ENCODE measurements at regions not wholly inside any gene's neighbourhood (a gene's known extent, or its start where the extent isn't known, plus 50 kb on each side); places are given as distances from the start of the nearest gene placed in this dataset.

DNA sequence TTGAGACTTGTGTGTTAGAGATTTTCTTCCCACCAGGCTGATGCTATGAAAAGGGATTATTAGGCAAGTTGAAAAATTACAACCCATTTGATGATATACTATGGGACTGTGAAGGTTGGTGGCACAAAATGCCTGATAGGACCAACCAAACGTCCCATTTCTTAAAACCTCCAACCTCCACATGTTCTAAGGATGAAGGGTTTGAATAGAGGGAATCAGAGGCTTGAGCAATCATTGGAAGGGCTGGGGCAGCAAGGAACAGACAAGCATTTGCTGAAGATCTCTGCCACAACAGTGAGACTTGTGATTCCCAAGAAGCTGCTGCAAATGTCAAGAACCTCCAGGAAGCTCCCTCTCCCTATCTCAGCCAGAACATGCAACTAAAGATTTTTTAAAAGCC, 283.1 kb downstream of the ELAVL2 start:
- no CpG with 5 or more reads among the region's 1 CpG for WGBS, 2 experiments (ENCODE audit: extremely low coverage in 2 of 2, insufficient read length in 1 of 2)

More for the DNA sequence above, 283.1 kb downstream of the ELAVL2 start:
- Histone ChIP-seq H3K9me1 (ENCODE audit: insufficient read depth, low read length) (no peaks in the 10 kb centered on the region), H3K27ac (ENCODE audit: insufficient read depth, low read length) (no peak overlapping the region), H2BK15ac (ENCODE audit: low read depth, low read length) (no peak overlapping the region), H3K4ac (ENCODE audit: low read depth, low read length) (no peak overlapping the region), H4K20me1 (ENCODE audit: insufficient read depth, low read length) (no peaks in the 10 kb centered on the region), H3K79me1 (ENCODE audit: low read depth in 1 of 2, low read length in 2 of 2) (no peaks in the 10 kb centered on the region), H2AK9ac (replicated peaks; ENCODE audit: low read depth, low read length, poor library complexity) (no peak overlapping the region), H3K18ac (ENCODE audit: low read depth, low read length) (no peak overlapping the region), H2BK120ac (ENCODE audit: low read depth, low read length) (no peak overlapping the region), H4K5ac (ENCODE audit: low read depth, low read length) (no peak overlapping the region), H4K8ac (ENCODE audit: low read depth in 2 of 2, low read length in 2 of 2) (no peak overlapping the region), H3K36me3 (ENCODE audit: control insufficient read depth, insufficient read depth, low read length) (no peaks in the 10 kb centered on the region), H3K9ac (ENCODE audit: low read depth, low read length) (no peak overlapping the region), H2BK5ac (ENCODE audit: low read depth, low read length, poor library complexity, severe bottlenecking) (no peak overlapping the region), H3K4me1 (ENCODE audit: control insufficient read depth, insufficient read depth, low read length) (no peaks in the 10 kb centered on the region), H2AFZ (replicated peaks; ENCODE audit: low read length, poor library complexity) (no peak overlapping the region), H2AK5ac (ENCODE audit: low read depth, low read length) (no peak overlapping the region), H3K56ac (ENCODE audit: extremely low read depth, insufficient read depth, low read length) (no peak overlapping the region), H3K27me3 (ENCODE audit: control insufficient read depth, insufficient read depth, low read length) (no peaks in the 10 kb centered on the region), H3K14ac (replicated peaks; ENCODE audit: low read depth, low read length) (no peak overlapping the region), H3K4me3 (ENCODE audit: insufficient read depth, low read depth, low read length) (no peak overlapping the region), H3K23ac (ENCODE audit: low read depth, low read length) (no peak overlapping the region), H4K91ac (ENCODE audit: insufficient read depth, low read depth, low read length) (no peak overlapping the region), H3K4me2 (ENCODE audit: low read depth, low read length) (no peak overlapping the region), H3K9me3 (ENCODE audit: control insufficient read depth, insufficient read depth, low read length) (peaks cover 7% of the 10 kb centered on the region), H2BK20ac (ENCODE audit: low read depth, low read length) (no peak overlapping the region)
- in situ Hi-C loops (cut with MboI; ENCODE audit: low sequenced_read_pairs) (no loop called here), dilution Hi-C loops (cut with HindIII; ENCODE audit: low sequenced_read_pairs, unreplicated experiment) (no loop called here), intact Hi-C loops (cut with micrococcal nuclease) (no loop called here)
- BruUV-seq (replicated peaks), result no TSS peak
- POLR2A ChIA-PET (ENCODE audit: unreplicated experiment), result no interaction called here
- TF ChIP-seq, protein P1, sequence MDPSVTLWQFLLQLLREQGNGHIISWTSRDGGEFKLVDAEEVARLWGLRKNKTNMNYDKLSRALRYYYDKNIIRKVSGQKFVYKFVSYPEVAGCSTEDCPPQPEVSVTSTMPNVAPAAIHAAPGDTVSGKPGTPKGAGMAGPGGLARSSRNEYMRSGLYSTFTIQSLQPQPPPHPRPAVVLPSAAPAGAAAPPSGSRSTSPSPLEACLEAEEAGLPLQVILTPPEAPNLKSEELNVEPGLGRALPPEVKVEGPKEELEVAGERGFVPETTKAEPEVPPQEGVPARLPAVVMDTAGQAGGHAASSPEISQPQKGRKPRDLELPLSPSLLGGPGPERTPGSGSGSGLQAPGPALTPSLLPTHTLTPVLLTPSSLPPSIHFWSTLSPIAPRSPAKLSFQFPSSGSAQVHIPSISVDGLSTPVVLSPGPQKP (IDR thresholded peaks at IDR 0.05; ENCODE audit: borderline replicate concordance, low read depth, low read length), result no peak
- TF ChIP-seq RAD21 (IDR thresholded peaks at IDR 0.05; ENCODE audit: low read length) (no peak), FOS (IDR thresholded peaks at IDR 0.05; ENCODE audit: low read depth, low read length) (no peak), RFX5 (IDR thresholded peaks at IDR 0.05; ENCODE audit: low read depth, low read length) (no peak), SMC3 (IDR thresholded peaks at IDR 0.05; ENCODE audit: low read depth, low read length) (no peak), MXI1 (IDR thresholded peaks at IDR 0.05; ENCODE audit: borderline replicate concordance, low read depth, low read length) (no peak), MAZ (IDR thresholded peaks at IDR 0.05; ENCODE audit: borderline replicate concordance, low read depth, low read length) (no peak), NFE2L2 (IDR thresholded peaks at IDR 0.05; ENCODE audit: low read depth, low read length) (no peak), MAFK (IDR thresholded peaks at IDR 0.05; ENCODE audit: low read depth, low read length) (no peak), BHLHE40 (IDR thresholded peaks at IDR 0.05; ENCODE audit: low read depth, low read length) (no peak), POLR2A (IDR thresholded peaks at IDR 0.05; ENCODE audit: low read depth, low read length) (no peak), RCOR1 (IDR thresholded peaks at IDR 0.05; ENCODE audit: insufficient replicate concordance, low read length) (no peak), CHD1 (IDR thresholded peaks at IDR 0.05; ENCODE audit: low read depth, low read length) (no peak)
- TF ChIP-seq, protein P2, sequence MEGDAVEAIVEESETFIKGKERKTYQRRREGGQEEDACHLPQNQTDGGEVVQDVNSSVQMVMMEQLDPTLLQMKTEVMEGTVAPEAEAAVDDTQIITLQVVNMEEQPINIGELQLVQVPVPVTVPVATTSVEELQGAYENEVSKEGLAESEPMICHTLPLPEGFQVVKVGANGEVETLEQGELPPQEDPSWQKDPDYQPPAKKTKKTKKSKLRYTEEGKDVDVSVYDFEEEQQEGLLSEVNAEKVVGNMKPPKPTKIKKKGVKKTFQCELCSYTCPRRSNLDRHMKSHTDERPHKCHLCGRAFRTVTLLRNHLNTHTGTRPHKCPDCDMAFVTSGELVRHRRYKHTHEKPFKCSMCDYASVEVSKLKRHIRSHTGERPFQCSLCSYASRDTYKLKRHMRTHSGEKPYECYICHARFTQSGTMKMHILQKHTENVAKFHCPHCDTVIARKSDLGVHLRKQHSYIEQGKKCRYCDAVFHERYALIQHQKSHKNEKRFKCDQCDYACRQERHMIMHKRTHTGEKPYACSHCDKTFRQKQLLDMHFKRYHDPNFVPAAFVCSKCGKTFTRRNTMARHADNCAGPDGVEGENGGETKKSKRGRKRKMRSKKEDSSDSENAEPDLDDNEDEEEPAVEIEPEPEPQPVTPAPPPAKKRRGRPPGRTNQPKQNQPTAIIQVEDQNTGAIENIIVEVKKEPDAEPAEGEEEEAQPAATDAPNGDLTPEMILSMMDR (conservative IDR thresholded peaks at IDR 0.05; ENCODE audit: low read depth, low read length), result no peak
- DNase-seq (no peak), ATAC-seq (ENCODE audit: low read depth) (no peak)
- CTCF ChIA-PET, result no interaction called here

Measured in IMR-90 (cell line).